ENCODE measurements at regions not wholly inside any gene's neighbourhood (a gene's known extent, or its start where the extent isn't known, plus 50 kb on each side); places are given as distances from the start of the nearest gene placed in this dataset.

DNA sequence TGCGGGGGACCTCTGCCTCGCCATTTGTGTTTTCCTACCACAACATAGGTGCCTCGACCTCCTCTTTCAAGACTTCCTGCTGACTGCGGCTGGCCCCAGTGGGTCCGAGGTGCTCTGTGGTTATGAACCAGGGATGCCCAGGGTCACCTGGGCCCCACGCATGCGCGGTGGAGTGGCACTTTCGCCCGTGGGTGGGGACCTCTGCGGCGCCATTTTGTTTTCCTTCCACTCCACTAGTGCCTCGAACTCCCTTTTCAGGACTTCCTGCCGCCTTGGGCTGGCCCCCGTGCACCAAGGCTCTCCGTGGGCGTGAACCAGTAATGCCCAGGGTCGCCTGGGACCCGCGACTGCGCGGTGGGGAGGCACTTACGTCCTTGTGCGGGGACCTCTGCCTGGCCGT, 351.6 kb downstream of the ALG10 start:
- Histone ChIP-seq H3K27me3 (no peaks in the 10 kb centered on the region), H3K9me3 (peaks cover 31 to 51% of the 10 kb centered on the region in 2 donors), H3K4me1 (no peaks in the 10 kb centered on the region), H3K4me3 (no peak overlapping the region), H3K27ac (no peak overlapping the region), H3K36me3 (no peaks in the 10 kb centered on the region)
- no peak for DNase-seq
- 85% methylated on average over 25 of the region's 25 CpGs; no CpG with 5 or more reads in 1 of the 2 donors for WGBS, 2 donors (ENCODE audit: low coverage in 1 of 2)
- in situ Hi-C loops (cut with MboI; ENCODE audit: low pct_ligation_motif_present in 1 of 4, low pct_unique_long_range_greater_than_20kb in 1 of 4, low sequenced_read_pairs in 3 of 4), result no loop called here
- TF ChIP-seq POLR2AphosphoS5 (IDR thresholded peaks at IDR 0.05) (no peak), CTCF (IDR thresholded peaks at IDR 0.05) (no peak), EP300 (IDR thresholded peaks at IDR 0.05; ENCODE audit: low read depth) (no peak), POLR2A (IDR thresholded peaks at IDR 0.05) (no peak)
- intact Hi-C loops (cut with DNase I; ENCODE audit: low total_unique reads), result no loop called here

- Histone ChIP-seq H3K36me3 (no peaks in the 10 kb centered on the region), H3K27ac (no peak overlapping the region), H3K4me1 (no peaks in the 10 kb centered on the region), H3K9me3 (peaks cover 22 to 42% of the 10 kb centered on the region in 2 donors), H3K27me3 (no peaks in the 10 kb centered on the region), H3K4me3 (no peak overlapping the region)
- intact Hi-C loops (cut with DNase I; ENCODE audit: low total_unique reads) (no loop called here), in situ Hi-C loops (cut with MboI; ENCODE audit: low pct_ligation_motif_present in 1 of 4, low pct_unique_long_range_greater_than_20kb in 1 of 4, low sequenced_read_pairs in 3 of 4) (loop anchor here in 1 of 4 donors (25.0 kb wide), 1 partner anchor 89 kb away; no protein-coding TSS in a partner anchor)
- 75% methylated on average over 28 of the region's 28 CpGs; no CpG with 5 or more reads in 1 of the 2 donors for WGBS, 2 donors (ENCODE audit: low coverage in 1 of 2)
- DNase-seq, result no peak
- TF ChIP-seq EP300 (IDR thresholded peaks at IDR 0.05; ENCODE audit: low read depth) (no peak), CTCF (IDR thresholded peaks at IDR 0.05) (no peak), POLR2A (IDR thresholded peaks at IDR 0.05) (no peak)
Observed at GRCh38 chr12:34376133-34376799, 354.0 kb downstream of the ALG10 start.

- 20 to 75% methylated on average over 2 to 35 of the region's 35 CpGs for WGBS, 2 donors (ENCODE audit: low coverage in 1 of 2)
- no peak for DNase-seq
- H3K4me3 ChIP-seq, result no peak overlapping the region
- H3K4me1 ChIP-seq, result no peaks in the 10 kb centered on the region
- no peaks in the 10 kb centered on the region for H3K27me3 ChIP-seq
- no peak overlapping the region for H3K27ac ChIP-seq
- in situ Hi-C loops (cut with MboI; ENCODE audit: low pct_ligation_motif_present in 1 of 4, low pct_unique_long_range_greater_than_20kb in 1 of 4, low sequenced_read_pairs in 3 of 4) (loop anchor here in 1 of 4 donors (25.0 kb wide), 1 partner anchor 90 kb away; no protein-coding TSS in a partner anchor), intact Hi-C loops (cut with DNase I; ENCODE audit: low total_unique reads) (no loop called here)
- no peaks in the 10 kb centered on the region for H3K36me3 ChIP-seq
- peaks cover 22 to 42% of the 10 kb centered on the region in 2 donors for H3K9me3 ChIP-seq
- TF ChIP-seq EP300 (IDR thresholded peaks at IDR 0.05; ENCODE audit: low read depth), result no peak
- TF ChIP-seq CTCF (IDR thresholded peaks at IDR 0.05), result no peak
- TF ChIP-seq POLR2A (IDR thresholded peaks at IDR 0.05), result no peak
- TF ChIP-seq POLR2AphosphoS5 (IDR thresholded peaks at IDR 0.05), result no peak
Observed at GRCh38 chr12:34377243-34378035, 355.1 kb downstream of the ALG10 start.

GRCh38 chr12:34379142-34379541, 356.8 kb downstream of the ALG10 start:
- H3K27me3 ChIP-seq, result no peaks in the 10 kb centered on the region
- no peaks in the 10 kb centered on the region for H3K4me1 ChIP-seq
- H3K9me3 ChIP-seq, result peaks cover 12 to 51% of the 10 kb centered on the region in 2 donors
- no peak overlapping the region for H3K27ac ChIP-seq
- 70% methylated on average over 16 of the region's 16 CpGs; no CpG with 5 or more reads in 1 of the 2 donors for WGBS, 2 donors (ENCODE audit: low coverage in 1 of 2)
- TF ChIP-seq POLR2A (IDR thresholded peaks at IDR 0.05), result no peak
- no peak for TF ChIP-seq EP300 (IDR thresholded peaks at IDR 0.05; ENCODE audit: low read depth)
- TF ChIP-seq POLR2AphosphoS5 (IDR thresholded peaks at IDR 0.05), result no peak
- TF ChIP-seq CTCF (IDR thresholded peaks at IDR 0.05), result no peak
- no peak overlapping the region for H3K4me3 ChIP-seq
- no peak for DNase-seq
- no peaks in the 10 kb centered on the region for H3K36me3 ChIP-seq
- intact Hi-C loops (cut with DNase I; ENCODE audit: low total_unique reads) (no loop called here), in situ Hi-C loops (cut with MboI; ENCODE audit: low pct_ligation_motif_present in 1 of 4, low pct_unique_long_range_greater_than_20kb in 1 of 4, low sequenced_read_pairs in 3 of 4) (loop anchor here in 1 of 4 donors (25.0 kb wide), 1 partner anchor 92 kb away; no protein-coding TSS in a partner anchor)
